Heart left ventricle (tissue), 13 donors: ENCODE measurements at regions not wholly inside any gene's neighbourhood (a gene's known extent, or its start where the extent isn't known, plus 50 kb on each side); places are given as distances from the start of the nearest gene placed in this dataset.

Source experiments
- CTCF ChIP-seq, 12 donors: fragments of 200-600 bp; sonication (generic) in 4 of 12; IDR thresholded peaks; one replicate each; pipeline versions ENCODE4 v1.5.0 to v1.8.0; 2018 to 2022; ENCODE audit warnings: antibody characterized with exemption in 12 of 12, mild to moderate bottlenecking in 5 of 12
- POLR2A ChIP-seq, 2 donors: fragments of 450-650 bp; IDR thresholded peaks; one replicate each; pipeline ENCODE4 v1.6.1; 2017; ENCODE audit warnings: antibody characterized with exemption in 2 of 2, mild to moderate bottlenecking in 2 of 2, moderate library complexity in 2 of 2
- donor health status: ischemic (EF 13 %, LVEDD 7.1; RV severe dilation, severe dysfunction).
- donor health status: DM: no; HTN: yes; CAD: no.
- donor health status: DM: no; HTN: no; CAD: no.
- donor health status: ischemic (EF 25% LVEDD 6.9; RV normal size, moderate dysfunction).
- donor health status: ischemic (EF 25% LVEDD 5.7; RV mildly dilated, moderate dysfunction).
- donor health status: ischemic (EF 35%, LVEDD 5.7; RV mildly dilated, moderate dysfunction).
- donor health status: nonischemic (EF 11% LVEDD 7.7; RV severe dilation, severe dysfunction).
- donor health status: DM: yes; HTN: yes; CAD: no.
- donor health status: PGD.
- donor health status: ischemic (EF 29% LVEDD 5.4; RV normal size, mild dysfunction).
- donor health status: nonischemic (EF 23%, LVEDD 6.1; RV moderate dilation, normal function).

- TF ChIP-seq CTCF (IDR thresholded peaks at IDR 0.05) (no peak), POLR2A (IDR thresholded peaks at IDR 0.05) (no peak)
These were observed 357.1 kb downstream of the BCL11B start for GRCh38 chr14:98914942-98915341.
